Hematopoietic multipotent progenitor cell treated with erythropoietin and hydrocortisone succinate and interleukin-3 and kit ligand, for 6 days (in vitro differentiated cells): ENCODE measurements at regions not wholly inside any gene's neighbourhood (a gene's known extent, or its start where the extent isn't known, plus 50 kb on each side); places are given as distances from the start of the nearest gene placed in this dataset.

Source experiments
- DNase-seq: peaks from one replicate; pipeline ENCODE4 v3.0.0-alpha.2; 2015

DNA sequence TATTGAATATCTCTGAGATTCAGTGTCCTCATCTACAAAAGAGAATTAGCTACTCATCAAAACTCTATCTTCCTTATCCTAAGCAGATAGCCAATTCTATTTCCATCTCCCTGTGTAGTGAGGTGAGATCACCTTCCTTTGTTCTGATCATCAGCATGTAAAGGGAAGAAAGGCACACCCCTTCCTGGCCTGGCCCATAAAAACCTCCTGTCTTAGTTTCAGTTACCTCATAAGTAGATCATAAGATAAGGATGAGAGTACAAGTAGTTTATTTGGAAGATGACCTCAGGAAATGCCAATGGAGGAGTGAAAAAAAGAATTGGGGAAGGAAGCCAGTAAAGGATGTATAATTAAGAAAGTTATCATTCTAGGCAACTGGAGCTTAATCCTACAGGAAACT is 114.5 kb upstream of the GADL1 start:
- no peak for DNase-seq

DNA sequence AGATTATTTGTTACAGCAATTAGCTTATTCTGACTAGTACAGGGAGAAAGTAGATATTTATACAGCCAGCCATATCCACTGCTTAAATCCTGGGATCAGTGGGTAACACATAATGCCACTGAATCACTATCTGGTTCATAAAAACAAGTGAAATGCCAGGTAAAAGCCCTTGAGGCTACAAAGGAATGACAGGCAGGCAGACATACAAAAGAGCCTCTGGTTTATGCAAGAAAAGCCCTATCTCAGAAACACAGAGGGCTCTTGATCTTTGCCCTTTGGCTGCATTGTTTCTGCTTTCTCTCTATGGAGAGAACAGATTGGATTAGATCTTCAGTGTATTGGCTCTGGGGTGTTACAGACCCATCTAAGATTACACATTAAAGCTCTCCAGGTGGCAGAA is 115.4 kb upstream of the GADL1 start:
- DNase-seq, result no peak

DNA sequence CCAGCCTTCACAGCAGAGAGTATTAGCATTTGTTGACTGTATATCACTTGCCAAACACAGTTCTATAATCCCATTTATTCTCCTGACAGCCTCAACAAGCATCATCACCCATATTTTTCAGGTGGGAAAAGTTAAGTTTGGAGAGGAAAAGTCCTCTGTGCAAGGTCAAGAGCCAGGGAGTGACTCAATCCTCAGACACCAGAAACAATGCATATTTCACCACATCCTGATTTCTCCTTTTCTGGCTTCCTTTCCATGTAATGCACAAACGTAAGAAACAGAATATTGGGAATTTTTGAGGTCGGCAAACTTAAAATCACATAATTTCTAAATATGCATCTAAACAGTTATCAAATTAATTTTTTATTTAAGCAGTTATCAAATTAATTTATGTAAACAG is 116.0 kb upstream of the GADL1 start:
- no peak for DNase-seq

DNA sequence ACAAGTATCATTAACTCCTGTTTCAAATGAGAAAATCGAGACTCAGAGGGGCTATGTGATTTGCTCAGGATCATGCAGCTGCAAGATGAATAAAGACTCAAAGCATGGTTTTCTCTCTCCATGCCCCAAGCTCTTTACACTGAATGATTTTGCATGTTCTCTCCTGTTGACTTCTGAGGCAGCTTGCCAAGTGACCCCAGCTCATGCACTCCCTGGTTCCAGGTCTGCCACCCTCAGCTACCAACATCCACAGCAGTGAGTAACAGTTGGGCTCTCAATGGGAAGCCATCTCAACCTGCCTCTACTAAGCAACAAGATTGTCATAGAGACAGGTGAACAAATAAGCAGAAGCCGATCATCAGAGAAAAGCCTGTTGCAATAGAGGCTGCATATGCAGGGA is 116.9 kb upstream of the GADL1 start:
- no peak for DNase-seq

DNA sequence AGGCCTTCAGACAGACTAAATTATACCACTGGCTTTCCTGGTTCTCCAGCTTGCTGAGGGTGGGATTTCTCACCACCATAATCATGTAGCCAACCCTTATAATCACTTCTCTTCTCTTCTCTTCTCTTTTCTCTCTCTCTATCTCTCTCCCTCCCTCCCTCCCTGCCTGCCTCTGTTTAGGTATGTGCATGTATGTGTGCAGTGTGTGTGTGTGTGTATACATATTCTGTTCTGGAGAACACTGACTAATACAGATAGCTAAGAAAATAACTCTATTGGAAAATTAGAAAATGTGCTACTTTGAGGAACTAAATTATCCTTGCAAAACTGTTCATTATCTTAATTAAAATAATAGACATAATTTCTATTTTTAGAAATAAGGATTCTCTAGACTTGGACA is 118.6 kb upstream of the GADL1 start:
- DNase-seq, result no peak

DNA sequence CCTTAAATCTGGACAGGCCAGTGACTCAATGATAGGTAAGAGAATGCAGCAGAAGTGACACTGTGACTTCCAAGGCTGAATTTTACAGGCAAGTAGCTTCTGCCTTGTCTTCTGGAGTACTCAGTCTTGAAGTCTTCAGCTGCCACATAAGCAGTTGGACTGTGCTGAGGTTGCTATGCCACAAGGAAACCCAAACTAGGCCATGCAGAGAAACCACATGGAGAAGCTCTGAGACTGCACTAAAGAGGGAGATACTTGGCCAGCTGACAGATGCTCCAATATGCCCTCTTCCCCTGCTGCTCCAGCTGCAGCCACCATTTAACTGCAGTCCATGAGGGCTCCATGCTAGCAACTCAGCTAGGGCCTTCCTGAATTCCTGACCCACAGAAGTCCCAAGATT is 119.4 kb upstream of the GADL1 start:
- no peak for DNase-seq

DNA sequence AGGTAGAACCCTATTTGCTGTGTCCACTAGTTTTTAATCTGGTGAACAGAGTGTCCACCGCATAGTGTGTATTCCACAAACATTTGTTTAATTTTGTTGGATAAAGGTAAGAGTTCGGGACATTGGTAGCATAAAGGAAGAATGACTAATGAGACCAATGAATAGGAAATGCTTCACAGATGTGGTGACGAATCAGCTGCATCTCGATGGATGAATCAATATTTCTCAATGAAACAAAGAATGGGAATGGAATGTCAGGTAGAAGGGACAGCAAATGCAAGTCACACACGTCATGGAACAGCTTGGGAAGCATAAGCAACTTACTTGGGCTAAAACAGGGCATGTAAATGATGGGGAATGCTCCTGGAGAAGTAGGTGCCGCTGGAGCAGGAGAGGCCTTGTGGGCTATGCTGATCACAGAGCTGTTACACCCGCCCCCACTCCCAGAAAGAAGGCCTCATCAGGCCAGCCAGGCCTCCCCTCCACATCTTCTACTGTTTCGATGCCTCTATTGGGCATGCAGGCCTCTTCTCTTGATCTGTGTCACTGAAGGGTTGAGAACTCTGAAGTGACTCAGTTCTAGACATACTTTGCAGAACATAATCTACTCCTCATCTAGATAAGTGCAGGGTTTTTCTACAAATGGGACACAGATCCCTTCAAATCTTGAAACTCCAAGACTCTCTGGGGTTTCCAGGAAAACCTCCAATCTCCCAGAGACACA is 120.0 kb upstream of the GADL1 start:
- no peak for DNase-seq

DNA sequence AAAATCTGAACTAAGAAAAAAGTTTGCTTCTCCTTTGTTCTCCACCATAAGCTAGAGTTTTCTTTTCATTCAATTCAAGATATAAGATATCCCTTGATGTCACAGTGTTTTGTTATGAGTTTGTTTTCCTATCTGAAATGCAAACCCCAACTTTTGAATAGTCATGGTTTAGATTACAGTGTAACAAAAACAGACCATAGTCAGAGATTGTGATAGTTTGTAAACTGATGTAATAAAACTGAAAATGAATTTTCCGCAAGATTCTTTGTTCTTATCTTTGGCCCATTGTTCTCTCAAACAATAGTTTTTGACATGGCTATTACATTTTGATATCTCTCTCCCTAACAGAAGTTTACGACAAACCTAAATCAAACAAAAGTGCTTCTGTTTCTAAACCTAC is 121.7 kb upstream of the GADL1 start:
- no peak for DNase-seq

DNA sequence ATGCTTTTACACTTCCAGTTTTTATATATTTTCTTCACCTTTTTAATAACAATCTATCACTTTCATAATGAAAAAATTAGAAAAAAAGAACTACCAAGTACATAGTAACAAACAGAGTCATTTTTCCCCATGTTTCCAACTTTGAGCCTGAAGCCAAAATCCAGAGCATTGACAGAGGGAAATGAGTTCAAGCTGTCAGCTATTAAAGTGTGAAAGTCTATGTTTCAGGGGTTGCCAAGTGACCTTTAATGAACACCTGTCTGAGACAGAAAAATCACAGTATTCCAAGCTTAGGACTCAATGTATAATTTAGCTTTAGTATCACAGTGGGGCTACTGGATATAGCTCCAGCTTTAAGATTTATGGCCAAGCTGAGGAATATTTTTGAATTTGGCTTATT is 128.3 kb upstream of the GADL1 start:
- no peak for DNase-seq

DNA sequence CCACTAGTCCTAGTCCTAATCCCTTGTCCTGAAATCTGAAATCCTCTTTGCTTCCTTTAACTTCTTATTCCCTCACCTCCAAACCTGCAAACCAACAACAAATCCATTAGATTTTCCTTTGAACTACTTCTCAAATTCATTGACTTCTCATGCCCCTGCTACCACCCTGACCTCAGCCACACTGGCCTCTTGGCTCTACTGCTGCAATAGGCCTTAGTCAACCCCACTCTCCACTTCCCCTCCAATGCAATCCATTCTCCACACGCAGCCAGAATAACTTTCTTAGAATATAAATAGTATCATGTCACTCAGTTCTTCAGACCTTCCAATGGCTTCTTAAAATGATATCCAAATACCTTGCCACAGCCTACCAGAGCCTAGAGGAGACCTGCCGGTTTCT is 131.1 kb upstream of the GADL1 start:
- no peak for DNase-seq

DNA sequence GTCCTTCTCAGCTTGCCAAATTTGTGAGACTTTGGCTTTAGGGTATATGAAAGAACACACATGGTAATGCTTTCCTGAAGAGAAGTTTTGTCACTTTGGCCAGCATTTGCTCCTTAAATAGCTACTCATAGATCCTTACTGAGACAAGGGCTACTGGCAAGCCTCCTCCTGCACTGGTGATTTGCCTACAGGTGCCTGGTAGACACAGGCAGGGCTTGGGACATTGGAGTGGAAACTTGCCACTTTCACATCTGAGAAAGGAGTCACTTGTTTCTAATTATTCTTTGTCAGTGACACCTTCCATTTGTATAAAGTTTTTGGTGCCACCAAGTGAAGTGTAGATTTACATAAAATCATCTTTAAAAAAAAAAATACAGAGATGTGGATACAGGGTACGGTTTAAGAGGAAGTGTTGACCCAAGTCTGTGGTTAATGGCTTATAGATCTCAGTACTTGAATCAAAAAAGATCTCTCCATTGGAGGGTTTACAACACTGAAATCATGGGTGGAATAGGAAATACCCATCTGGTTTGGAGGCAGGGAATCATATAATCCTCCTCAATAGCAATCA is 132.8 kb upstream of the GADL1 start:
- DNase-seq, result no peak

DNA sequence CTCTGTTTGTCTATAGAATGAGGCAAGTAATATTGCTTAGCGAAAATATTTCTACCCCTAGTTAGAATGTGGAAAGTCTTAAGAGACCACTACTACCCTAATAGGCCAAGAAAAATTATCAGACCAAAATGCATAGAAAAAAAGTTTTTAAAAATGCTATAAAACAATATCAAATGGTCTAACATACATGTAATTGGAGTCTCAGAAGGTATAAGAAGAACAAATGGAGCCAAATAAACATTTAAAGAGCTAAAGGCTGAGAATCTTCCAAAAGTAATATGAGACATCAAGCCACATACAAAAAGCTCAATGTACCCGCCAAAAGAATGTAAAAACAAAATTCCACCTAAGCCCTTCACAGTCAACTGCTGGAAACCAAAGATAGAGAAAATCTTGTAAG is 133.5 kb upstream of the GADL1 start:
- DNase-seq, result no peak

DNA sequence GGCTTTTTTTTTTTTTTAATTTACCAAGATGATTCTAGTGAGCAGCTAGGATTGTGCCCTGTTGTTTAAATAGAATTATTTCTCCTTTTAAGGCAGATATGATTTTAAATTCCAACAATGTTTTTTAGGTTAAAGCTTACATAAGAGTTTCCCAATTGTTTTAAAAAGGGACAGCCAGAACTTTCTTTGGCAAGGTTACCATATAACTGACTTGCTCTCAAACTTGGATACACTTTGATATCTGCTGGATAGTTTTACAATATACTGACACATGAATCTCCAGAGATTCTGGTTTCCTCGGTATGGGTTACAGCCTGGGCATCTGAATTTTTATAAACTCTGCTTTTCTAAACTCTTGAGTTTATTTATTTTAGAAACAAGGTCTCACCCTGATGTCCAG is 134.3 kb upstream of the GADL1 start:
- no peak for DNase-seq

DNA sequence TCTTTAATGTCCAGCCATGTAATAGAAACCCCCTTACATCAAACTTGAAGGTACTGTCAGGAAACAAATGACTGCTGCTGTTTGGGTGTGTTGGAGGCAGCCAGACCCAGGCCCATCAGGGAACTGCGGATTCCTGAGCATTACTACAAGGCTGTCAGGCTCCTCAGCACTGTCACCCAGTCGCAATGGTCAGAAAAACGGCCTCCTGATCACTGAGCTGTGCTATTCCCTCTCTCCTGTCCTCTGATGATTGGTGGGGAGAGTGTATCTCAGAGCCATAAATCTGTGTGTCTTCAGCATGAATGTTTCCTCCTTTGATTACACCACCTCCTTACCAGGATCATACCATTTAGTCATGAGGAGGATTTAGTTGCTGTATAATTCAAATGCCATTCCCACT is 135.2 kb upstream of the GADL1 start:
- DNase-seq, result no peak

DNA sequence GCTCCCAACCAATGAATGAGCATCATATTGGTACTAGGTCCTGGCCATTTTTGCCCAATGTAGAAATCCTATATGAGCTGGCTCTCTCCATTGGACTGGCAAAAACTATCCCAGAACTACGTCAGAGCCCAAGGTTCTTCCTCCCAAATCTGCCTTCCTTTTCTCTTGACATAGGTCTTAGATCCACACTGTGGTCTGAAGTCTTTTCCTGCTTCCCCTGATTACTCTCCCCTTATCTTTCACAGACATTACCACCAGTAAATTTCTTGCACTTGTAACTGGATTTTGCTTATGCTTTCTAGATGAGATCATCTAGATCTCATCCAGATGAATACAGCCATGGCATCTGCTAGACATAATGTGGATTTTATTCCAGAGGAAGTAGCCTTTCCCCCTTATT is 141.2 kb upstream of the GADL1 start:
- DNase-seq, result no peak

DNA sequence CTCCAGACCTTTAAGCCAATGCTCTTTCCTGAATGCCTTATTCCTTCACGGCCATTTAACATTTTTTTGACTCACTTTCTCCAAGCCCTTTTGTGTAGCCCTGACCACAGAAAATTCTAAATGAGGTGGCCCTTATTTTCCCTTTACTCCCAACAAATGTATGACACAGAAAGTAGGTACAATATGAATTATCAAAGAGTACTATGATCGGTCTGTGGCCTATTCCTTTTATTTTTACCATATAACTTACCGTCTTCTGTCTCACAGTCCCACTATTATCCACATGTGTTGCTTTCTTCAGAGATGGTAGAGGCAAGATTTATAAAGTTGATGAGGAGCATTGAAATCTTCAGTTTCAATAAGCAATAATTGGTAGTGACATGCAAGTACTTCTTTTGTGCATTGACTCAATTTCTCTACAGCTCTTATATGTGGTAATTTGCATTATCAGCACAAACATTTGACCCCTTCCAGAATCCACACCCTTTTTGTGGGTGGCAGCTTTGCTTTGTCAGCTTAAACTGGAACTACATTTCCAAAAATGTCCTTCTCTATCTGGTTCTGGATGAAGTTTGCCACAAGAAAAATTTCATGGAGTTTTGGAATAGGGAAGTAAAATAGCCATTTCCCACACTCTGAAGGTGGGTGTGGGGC is 143.8 kb upstream of the GADL1 start:
- no peak for DNase-seq

DNA sequence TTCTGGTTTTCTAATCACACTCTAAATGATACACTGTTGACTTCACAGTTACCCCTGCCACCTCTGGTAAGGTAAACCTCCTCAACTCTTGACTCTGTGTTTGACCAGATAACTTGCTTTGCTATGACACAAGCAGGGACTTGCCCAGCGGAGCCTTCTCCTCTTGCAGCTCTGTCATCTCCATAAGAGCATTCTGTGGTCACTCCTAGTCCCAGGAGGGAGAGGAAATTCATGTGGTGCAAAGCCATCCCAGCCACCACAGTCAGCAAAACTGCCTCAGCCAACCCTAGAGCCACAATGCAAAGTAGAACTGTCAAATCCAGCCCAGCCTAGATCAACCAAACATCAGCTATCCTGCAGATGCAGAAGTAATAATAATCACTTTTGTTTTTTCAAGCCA is 144.7 kb upstream of the GADL1 start:
- no peak for DNase-seq

DNA sequence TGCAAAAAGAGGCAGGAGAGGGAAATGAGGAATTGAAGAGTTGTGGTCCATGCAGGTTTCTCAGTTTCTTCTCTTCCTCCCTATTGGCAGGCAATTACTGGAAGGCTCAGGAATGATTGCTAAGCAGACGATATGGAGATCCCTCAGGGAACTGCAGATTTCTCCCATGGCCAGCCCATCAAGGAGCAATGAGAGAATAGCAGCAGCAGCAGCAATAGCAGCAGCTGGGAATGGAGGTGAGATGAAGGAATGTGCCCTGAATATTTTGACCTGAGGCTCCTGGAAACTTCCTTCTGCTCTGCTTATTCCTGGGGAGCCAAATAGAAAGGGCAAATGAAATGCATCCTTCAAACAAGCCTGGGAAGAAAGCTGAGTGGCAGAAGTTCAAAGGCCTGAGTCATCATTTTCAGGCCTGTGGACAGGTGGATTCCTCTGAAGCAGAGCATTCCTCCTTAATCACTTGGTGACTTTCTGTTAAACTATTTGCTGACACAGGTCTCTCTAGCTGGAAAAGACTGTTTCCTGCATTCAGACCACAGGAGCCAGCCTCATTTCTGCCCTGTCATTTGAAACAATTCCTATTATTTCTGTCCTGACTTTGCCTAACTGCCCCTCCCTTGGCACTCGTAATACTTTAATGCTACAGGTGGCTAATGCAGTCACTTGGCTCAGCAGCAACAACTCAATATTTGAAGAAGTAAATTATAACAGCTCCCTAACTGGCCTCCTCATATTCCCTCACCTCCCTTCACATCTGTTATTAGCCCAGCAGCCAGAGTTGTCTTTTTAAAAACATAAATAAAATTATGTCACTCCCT is 146.9 kb upstream of the GADL1 start:
- DNase-seq, result no peak

DNA sequence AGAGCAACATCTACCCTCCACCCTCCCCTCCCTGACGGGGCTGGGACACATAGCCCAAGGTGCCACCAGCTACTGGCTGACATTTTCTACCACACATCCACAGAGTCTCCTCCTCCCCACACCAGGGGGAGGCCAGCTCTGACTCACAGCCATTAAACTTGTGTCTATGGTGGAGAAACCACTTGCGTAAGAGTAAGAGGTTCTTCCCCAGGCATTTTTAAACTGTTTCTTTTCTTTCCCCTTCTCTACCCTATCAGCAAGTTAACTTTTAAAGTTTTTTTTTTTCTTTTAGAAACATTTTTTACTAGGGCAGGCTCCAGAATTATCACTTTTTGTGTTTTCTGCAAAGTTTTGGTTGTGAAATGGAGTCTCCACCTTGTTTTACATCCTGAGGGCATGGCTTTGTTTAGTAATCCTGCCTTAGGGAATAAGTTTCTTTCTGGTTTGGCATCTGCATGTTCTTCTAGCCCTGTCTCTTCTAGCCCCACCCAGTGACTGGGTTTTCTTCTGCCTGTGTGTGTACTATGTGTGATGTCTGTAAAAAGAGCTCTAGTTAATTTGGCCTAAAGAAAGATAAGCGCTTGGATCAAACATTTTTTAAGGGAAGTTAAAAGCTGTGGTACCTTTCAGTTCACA is 148.8 kb upstream of the GADL1 start:
- no peak for DNase-seq

DNA sequence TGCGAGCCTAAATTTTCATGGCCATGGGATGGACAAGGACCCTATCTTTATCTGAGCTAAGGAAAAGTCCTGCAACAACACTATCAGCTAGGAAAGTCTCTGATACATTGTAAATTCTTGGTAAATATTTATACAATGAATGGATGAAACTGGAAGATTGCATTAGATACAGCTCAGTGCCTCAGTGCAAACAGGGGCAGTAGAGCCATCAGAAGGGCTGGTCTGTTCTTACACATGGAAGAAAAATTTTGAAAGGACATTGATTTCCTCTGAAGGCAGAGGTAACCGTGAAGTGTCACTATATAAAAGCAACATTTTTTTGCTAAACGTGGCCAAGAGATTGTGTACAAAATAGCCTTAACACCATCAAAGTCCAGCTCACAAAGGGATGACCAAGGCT is 153.2 kb upstream of the GADL1 start:
- no peak for DNase-seq

DNA sequence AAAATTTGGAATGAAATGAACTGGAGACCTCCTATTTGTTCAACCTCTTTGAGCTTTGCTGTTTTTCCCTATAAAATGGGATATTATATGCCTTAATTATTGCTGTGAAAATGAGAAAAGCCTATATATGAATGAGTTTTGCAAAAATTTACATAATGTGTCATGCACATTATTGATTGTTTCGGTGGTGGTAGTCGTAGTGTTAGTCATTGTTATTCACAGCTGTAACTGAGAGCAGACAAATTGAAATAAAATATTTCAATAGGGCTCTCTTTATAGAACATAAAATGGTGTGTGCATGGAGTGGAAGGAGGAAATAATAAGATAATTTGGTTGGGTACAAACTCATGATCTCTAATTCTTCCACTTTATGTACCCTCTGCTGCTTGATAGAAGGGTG is 153.7 kb upstream of the GADL1 start:
- no peak for DNase-seq

DNA sequence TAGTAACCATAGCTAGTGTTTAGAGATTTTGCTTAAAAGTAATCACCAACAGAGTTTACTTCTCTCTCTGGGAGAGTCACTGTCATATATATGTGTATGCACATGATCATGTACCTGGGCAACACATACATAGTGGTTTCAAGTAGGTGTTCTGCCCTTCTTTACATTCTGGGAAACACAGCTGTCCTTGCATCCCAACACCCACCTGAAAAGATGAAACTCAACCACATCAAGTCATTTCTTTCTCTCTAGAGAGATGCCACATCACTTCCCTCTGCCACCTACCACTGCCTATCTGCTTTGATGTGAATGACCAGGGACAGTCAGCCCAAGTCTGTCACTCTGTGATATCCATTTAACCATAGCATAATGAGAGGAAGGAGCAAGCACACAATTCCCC is 155.8 kb upstream of the GADL1 start:
- DNase-seq, result no peak

DNA sequence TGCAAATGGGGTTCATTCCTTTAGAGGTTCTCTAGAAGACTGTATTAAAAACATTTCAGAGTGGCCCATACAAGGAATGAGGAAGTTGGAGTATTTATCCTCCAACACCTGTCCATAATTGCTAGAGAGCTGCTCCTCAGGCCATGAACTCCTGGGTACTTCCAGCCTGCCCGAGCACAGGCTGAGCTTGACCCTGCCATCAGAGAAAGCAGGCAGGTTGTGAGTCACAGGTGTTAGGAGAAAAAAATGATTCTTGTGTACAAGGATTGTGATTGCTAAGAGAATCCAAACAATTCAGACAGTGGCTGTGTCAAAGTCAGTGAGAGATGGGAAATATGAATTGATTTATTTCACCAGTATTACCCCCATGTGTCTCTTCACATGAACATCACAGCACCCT is 156.8 kb upstream of the GADL1 start:
- DNase-seq, result no peak
